ENCODE measurements at regions not wholly inside any gene's neighbourhood (a gene's known extent, or its start where the extent isn't known, plus 50 kb on each side); places are given as distances from the start of the nearest gene placed in this dataset.

DNA sequence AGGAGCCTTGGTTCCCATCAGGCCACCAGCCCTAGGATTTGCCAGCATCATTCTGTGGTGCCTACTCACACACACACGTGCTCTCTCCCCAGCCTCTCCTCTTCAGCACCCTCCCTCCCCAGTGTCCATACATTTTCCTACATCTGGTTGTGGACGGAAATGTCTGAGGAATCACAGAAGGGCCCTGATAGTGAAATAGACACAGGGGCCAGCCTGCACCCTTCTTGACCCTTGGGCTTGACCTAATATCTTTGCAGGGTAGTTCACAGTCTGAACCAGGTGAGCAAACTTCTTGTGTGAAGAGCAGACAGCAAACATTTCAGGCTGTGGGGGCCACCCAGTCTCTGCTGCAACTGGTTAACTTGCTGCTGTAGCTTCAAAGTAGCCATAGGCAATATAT lies 108.5 kb upstream of the NXT1 start:
- DNase-seq (ENCODE audit: missing footprints) (no peak), ATAC-seq (no peak)
- intact Hi-C loops (cut with DNase I): no loop called here

DNA sequence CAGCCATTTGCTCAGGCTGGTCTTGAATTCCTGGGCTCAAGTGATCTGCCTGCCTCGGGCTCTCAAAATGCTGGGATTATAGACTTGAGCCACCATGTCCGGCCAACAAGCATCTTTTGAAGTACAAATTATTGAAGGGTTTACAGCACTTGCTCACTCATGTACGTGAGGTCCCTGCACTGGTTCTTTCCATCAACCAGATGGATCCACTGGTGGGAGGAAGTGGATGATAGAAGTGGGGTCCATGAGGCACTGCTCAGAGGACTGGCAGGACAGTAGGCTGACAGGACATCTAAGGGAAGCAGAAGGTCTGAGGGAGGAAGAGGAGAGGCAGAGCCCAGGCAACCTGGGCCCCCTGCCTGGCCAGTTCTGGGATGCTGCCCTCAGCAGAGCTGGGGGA lies 109.2 kb upstream of the NXT1 start:
- no peak for ATAC-seq
- intact Hi-C loops (cut with DNase I): no loop called here
- no peak for DNase-seq (ENCODE audit: missing footprints)

DNA sequence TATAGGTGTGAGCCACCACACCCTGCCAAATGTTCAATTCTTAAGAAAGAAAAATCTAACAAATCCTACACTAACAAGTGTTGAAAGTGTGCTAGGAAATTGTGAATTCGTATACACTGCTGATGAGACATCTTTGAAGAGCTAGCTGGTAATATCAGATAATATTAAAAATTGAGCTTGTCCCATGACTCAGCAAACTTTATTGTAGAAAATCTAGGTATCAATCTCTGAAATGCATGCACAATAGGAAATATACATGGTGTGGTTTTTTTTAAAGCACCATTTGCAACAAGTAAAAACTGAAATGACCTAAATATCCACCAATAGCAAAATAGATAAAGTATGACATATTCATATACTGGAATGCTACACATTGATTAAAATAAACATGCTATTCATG lies 110.1 kb upstream of the NXT1 start:
- intact Hi-C loops (cut with DNase I): no loop called here
- DNase-seq (ENCODE audit: missing footprints) (no peak), ATAC-seq (no peak)

DNA sequence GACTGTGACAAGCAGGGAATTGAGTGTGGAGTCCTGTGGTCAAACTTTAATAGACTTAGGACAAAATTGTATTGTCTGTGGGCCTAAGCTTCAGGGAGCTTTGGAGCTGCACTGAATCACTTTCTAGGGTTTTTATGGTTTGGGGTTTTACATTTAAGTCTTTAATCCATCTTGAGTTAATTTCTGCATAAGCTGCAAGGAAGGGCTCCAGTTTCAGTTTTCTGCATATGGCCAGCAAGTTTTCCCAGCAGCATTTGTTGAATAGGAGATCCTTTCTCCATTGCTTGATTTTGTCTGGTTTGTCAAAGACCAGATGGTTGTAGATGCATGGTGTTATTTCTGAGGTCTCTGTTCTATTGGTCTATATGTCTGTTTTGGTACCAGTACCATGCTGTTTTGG lies 113.4 kb upstream of the NXT1 start:
- DNase-seq (ENCODE audit: missing footprints): no peak
- intact Hi-C loops (cut with DNase I): loop anchor here (10.0 kb wide), 1 partner anchor 372 kb away; no protein-coding TSS in a partner anchor
- ATAC-seq: no peak

DNA sequence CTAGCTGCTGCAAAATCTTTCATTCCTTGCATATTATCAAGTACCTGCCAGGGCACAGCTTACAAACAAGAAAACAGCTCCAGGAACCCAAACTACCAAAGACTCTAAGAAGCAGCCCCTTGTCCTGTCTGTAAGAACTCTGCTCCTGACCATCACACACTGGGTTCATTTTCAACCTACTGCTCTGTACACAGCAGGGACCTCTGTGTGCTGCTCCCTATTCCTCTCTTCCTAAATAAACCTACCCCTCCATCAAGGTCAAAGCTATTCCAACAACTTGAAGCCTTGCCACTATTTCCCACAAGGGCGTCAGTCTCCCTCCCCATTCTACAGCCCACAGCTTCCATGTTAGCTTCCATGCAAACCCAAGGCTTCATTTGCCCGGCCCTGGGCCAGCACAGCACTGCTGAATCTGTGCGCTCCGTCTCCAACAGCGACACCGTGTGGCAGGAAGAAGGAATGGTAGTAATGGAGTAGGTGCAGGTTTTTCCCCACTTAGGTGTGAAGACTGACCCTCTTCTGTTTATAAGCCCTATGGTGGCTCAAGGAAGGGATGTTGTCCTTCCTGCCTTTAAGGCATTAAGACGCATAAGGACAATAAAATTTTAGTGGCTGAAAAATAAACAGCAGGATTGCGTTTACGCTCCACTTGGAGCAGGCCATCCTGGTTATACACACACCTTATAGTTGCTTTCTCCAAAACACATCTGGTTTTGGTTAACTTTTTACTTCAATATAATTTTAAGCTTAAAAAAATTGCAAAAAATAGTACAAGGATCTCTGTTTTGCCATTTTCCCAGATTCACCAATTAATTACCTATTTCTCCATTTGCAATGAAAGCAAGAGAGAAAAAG lies 115.2 kb upstream of the NXT1 start:
- intact Hi-C loops (cut with DNase I): loop anchor here (2.0 to 10.0 kb wide), 3 partner anchors 183 to 545 kb away; no protein-coding TSS in a partner anchor

DNA sequence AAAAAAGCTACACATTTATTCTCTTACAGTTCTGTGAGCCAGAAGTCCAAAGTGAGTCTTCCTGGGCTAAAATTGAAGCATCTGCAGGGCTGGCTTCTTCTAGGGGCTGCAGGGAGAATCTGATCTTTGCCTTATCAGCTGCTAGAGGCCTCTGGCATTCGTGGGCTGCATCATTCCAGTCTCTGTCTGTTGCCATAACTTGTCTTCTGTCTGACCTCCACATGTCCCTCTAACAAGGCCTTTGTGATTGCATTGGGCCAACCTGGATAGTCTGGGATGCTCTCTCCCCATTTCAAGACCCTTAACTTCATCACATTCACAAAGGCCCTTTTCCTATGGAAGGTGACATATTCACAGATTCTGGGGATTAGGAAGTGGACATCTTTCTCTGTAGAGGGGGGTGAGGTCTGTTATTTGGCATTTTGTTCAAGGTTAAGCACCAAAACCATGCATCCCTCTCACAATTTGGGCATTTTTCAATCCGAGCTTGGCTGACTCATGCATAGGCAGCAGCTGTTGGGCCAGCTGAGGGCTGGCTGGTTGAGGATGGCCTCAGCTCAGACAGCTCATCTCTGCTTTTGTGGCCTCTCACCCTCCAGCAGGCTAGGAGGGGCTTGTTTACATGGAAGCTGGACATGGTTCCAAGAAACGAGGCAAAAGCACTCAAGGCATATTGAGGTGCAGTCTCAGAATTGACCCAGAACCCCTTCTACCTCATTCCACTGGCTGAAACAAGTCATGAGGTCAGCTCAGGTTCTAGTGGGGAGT lies 116.1 kb upstream of the NXT1 start:
- intact Hi-C loops (cut with DNase I): loop anchor here (2.0 to 10.0 kb wide), 3 partner anchors 182 to 544 kb away; no protein-coding TSS in a partner anchor
- ATAC-seq: no peak
- no peak for DNase-seq (ENCODE audit: missing footprints)

More for the DNA sequence above, 115.2 kb upstream of the NXT1 start:
- ATAC-seq (peak; percentile 91), DNase-seq (ENCODE audit: missing footprints) (peak; percentile 91)

DNA sequence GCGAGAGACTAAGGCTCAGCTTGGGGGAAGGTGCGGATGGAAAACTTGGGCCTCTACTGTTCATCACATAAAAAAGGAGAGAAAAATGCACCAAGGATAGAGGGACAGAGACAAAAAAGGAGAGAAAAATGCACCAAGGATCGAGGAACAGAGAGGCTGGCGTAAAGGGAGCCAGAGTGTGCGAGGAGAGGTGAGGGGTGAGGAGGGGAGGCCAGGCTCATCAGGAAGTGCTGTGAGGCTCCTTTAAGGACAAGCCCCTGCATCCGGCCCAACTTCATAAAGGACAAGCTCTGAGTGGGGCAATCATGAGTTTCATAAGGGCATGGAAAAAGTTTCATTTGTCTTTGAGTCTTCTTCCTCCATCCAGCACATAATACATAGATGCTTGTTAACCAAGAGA lies 117.2 kb upstream of the NXT1 start:
- DNase-seq (ENCODE audit: missing footprints): no peak
- intact Hi-C loops (cut with DNase I): loop anchor here (10.0 kb wide), 1 partner anchor 369 kb away; no protein-coding TSS in a partner anchor
- no peak for ATAC-seq

DNA sequence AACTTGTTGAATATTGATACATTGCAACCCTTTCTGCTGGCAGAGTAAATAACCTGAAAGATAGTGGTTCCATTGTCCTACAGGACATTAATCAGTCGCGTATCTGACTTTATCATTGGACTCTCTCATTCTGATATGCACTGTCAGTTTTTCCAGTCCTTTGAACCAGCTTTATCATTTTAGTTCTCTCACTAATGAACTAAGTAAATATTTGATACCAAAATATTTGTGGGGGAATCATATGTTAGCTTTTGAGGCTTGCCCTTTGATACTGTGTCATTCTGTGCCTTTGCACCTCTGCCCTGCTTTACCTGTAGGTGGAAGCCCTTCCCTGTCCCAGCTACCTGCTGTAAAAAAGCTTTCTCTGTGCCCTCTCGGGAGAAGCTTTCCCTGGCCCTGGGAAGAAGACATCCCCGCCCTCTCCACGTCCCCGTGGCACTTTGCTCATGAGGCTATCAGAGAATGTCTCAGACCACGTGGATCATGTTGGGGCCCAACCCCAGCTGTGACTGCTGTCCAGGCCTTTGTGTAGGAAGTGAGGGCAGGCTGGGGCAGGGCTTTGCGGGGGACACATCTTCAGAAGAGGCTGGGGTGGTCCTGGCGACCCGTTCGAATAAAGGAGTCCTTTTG lies 117.8 kb upstream of the NXT1 start:
- ATAC-seq (no peak), DNase-seq (ENCODE audit: missing footprints) (no peak)
- intact Hi-C loops (cut with DNase I): loop anchor here (10.0 kb wide), 1 partner anchor 368 kb away; no protein-coding TSS in a partner anchor

DNA sequence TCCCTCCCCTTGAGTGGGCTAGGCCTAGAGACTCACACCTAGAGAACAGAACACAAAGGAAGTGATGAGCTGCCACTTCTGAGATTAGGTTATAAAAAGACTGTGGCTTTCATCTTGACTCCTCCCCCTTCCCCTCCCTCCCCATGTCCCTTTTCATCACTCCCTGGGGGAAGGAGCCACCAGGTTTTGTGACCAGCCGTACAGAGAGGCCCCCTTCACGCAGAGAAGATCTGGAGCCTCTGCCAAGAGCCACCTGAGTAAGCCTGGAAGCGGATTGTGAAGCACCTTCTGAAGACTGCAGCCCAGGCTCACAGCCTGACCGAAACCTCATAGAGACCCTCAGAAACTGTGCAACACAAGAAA lies 118.4 kb upstream of the NXT1 start:
- DNase-seq (ENCODE audit: missing footprints) (no peak), ATAC-seq (no peak)
- intact Hi-C loops (cut with DNase I): loop anchor here (10.0 kb wide), 1 partner anchor 367 kb away; no protein-coding TSS in a partner anchor

DNA sequence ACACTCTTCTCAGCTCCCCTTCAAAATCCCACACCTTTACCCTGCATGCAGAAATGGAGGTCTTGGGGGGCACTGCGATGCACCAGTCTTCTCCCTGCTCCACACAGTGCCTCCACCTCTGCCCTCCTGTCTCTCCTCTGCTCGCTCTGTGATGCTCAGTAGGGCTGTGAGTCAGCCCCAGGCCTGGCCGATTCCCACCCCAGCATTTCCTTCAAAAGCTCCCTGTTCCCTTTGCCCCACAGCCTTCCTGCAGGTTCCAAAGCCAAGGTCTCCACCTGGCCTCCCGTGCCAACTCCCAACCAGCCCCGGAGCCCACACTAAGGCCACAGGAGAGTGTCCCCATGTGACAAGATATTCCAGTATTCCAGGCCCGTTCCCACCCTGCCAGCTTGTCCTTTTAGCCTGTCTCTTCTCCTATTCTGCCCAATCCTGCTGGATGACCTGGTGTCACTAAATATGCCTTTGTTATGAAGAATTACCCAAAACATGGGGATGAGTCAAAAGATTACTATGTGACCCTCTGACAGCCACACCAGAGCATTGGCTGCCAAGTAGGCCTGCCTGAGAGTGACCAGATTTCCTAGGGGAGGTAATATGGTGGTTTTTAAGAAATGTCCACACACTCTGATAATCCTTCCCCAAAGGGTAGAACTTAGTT lies 118.9 kb upstream of the NXT1 start:
- intact Hi-C loops (cut with DNase I): loop anchor here (10.0 kb wide), 1 partner anchor 367 kb away; no protein-coding TSS in a partner anchor
- DNase-seq (ENCODE audit: missing footprints) (no peak), ATAC-seq (no peak)

DNA sequence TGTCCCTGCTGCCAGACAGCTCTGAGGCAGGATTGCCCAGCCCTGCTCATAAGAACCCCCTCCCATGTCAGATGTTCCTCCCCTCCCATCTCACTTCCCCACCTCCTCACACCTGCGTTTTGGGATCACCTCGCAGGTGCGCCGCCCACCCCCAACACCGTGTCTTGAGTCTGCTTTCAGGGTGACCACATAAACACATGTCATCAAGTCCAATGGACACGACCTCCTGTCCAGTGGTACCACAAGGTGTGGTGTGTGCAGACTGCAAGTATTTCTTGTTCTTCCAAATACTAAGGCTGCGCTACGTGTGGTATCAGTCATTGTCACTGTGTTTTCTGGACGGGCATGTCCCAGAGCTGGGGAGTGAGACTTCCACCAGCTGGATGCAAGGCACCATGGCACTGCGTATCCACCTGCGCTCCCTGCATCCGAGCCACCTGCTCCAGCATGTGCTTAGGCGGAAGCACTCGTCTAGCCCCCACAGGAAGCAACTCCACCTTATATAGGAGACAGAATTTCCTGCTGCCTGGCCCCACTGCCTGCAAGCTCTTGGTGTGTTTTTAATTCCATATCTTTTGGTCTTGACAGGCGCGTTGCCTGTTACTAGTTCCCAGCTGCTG lies 119.7 kb upstream of the NXT1 start:
- DNase-seq (ENCODE audit: missing footprints): no peak
- intact Hi-C loops (cut with DNase I): loop anchor here (10.0 kb wide), 1 partner anchor 366 kb away; no protein-coding TSS in a partner anchor
- ATAC-seq: no peak

DNA sequence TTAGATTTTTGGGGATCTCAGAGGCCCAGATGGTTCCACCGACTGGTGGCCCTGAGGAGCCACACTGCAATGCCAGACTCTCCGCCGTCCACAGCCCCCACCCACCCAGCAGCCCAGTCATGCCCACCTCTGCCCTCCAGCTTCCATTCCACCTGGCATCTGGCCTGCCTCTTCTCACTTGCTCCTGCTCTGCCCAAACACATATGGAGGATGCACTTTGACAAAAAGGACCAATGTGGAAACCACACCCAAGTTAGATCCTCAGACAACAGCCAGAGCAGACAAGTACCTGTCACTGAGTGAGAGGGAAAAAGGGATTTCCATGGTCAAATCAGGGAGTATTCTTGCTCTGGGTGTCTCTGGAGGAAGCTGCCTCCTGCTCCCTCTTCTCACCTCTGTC lies 120.6 kb upstream of the NXT1 start:
- intact Hi-C loops (cut with DNase I): loop anchor here (2.0 to 10.0 kb wide), 2 partner anchors 21 to 365 kb away; no protein-coding TSS in a partner anchor
- ATAC-seq: no peak
- DNase-seq (ENCODE audit: missing footprints): no peak

DNA sequence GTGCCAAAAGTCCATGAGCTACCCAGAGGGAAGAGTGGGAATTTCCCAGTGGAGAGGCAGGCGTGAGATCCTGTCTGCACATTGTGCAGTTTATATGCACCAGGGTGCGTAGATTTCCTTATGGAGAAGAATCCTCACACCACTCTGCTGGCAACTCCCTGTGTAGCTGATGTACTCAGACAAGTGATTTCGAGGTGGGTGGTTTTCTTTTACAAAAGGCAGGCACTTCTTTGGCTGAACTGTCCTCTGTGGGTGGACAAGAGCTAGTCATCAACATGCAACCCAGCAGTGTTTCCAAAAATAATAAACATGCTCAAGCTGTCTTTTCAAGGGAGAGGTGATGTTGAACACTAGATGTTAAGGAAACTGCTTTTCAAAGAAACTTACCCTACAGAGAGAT lies 121.7 kb upstream of the NXT1 start:
- DNase-seq (ENCODE audit: missing footprints): no peak
- ATAC-seq: no peak

DNA sequence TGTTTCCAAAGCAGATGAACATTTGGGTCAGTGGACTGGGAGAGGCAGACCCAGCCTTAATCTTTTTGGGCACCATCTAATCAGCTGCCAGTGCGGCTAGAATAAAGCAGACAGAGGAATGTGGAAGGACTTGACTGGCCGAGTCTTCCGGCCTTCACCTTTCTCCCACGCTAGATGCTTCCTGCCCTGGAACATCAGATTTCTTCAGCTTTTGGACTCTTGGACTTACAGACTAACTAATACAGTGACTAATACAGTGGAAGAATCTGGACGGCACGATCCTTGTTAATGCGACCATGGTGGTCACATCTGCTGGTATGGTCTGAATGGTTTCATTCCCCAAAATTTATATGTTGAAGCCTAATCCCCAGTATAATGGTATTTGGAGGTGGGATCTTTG lies 122.6 kb upstream of the NXT1 start:
- ATAC-seq (no peak), DNase-seq (ENCODE audit: missing footprints) (no peak)
- intact Hi-C loops (cut with DNase I): loop anchor here (2.0 kb wide), 1 partner anchor 19 kb away; no protein-coding TSS in a partner anchor

More for the DNA sequence above, 121.7 kb upstream of the NXT1 start:
- intact Hi-C loops (cut with DNase I): loop anchor here (2.0 kb wide), 1 partner anchor 20 kb away; no protein-coding TSS in a partner anchor

DNA sequence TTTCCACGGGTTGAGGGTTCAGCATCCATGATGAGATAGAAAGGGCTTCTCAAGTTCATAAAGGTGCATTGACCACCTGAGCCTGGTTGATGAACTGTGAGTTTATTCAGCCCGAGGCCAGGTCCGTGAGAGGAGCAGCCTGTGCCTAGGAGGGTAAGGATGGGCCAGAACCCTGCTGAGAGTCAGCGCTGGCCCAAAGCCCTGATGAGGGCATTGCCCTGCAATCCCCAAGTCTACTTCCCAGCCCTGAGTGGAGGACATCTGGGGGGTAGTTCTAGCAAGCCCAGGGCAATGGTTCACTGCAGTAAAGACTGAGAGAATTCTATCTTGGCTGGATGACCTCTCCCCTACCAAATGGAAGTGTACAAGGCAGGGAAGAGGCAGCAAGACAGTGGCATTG lies 123.3 kb upstream of the NXT1 start:
- intact Hi-C loops (cut with DNase I): no loop called here
- ATAC-seq: no peak

DNA sequence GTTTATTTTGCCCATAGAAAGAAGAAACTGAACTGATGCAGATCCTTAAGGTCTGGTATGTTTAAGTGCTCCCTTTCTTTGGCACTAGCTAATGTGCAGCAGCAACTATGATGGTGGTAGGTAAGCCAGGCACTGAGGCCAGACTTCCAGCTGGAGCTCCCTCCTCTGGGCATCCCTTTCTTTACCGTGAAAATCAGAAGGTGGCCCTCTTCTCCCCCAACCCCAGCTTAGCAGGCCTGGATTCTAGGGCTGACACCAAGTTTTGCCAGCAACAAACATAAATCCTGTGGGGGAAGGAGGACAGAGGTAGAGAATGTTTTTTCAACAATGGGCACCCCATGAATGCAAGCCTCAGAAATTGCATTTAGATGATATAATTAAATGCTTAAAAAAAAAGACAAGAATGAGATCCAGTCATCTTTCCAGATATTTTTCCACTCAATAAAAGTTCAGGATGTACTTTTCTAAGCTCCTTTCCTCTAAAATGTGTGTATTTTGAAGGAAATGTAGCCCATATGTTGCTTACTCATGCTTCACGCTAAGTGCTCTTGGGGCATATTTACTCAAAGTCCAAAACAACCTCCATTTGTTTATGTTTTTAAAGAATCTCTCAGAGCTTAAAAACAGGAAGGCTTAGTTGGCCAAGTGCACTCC lies 123.9 kb upstream of the NXT1 start:
- DNase-seq (ENCODE audit: missing footprints) (no peak), ATAC-seq (no peak)
- intact Hi-C loops (cut with DNase I): no loop called here

More for the DNA sequence above, 123.3 kb upstream of the NXT1 start:
- DNase-seq (ENCODE audit: missing footprints): no peak

DNA sequence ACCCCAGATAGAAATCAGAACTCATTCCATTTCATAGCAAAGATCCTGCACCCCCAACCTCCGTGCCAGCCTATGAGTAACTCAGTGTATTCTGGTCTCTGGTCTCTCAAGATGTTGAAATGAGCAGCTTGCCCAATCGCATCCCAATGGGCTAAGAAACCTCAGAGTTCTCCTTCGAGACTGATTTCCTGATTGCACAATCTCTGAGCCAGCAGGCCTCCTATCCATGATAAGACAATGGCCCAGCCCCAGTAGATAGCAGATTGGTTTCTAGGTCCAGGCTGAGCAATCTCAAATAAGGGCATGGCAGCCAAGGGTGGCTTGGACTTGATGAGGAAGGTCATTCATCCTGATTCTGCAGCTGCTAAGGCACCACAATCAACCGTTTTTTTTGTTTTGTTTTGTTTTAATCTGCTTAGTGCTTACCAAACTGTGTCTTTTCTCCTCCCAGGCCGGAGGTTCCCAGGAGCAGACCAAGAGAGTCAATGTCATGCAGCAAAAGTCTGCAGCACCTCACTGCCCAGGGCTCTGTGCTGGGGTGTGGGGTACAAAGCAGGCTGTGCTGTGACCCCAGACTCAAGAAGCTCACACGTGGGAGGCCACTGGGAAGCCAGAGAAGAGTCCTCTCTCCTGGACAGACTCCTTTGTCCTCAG lies 125.1 kb upstream of the NXT1 start:
- ATAC-seq: peak; percentile 94
- intact Hi-C loops (cut with DNase I): no loop called here
- no peak for DNase-seq (ENCODE audit: missing footprints)
